Activated CD8-positive, alpha-beta memory T cell treated with anti-CD3 and anti-CD28 coated beads for 24 hours (primary cell): ENCODE measurements at regions not wholly inside any gene's neighbourhood (a gene's known extent, or its start where the extent isn't known, plus 50 kb on each side); places are given as distances from the start of the nearest gene placed in this dataset.
"Not testable (repeated sequence)": the region's sequence is repeated elsewhere in the genome, so short reads cannot be mapped to it uniquely, and the experiment has no call there.

Experiments
- DNase-seq: peaks from one replicate; pipeline ENCODE4 v3.0.0-alpha.2; 2020

DNA sequence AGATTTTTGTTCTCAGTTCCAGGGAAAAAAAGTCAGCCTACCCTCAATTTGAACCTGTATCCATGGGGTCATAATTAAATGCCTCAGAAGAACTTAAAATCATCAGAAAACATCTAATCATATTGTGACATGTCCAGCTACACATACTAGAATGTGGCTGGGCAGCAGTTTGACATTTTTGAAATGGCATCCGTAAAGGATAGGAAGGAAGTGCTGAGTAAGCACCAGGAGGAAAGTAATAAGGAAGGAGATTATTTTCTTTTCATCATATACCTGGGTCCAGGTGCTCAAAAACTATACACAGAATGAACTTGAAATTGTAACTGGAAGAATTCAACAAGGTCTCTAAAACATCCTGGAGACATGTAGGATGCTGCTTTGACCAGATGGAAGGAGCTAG, 116.9 kb upstream of the RAI14 start:
- no peak for DNase-seq

DNA sequence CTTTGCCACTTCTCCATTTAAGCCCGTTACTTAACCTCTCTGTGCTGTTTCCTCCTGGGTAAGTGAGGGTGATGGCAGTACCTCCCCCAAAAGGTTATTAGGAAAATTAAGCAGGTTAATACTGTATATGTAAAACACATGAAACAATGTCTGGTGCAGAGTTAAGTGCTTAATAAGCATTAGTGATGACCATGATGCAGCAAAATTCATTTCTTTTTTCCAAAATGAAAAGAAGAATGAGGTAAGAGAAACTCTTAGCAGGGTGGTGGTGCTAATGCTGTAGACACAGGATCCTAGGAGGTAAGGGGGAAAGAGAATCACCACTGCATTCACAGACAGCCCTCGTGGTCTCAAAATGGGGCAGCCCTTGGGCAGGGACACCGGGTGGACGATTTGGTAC, 115.1 kb upstream of the RAI14 start:
- no peak for DNase-seq

GRCh38 chr5:34542818-34543217, 113.3 kb upstream of the RAI14 start:
- no peak for DNase-seq

DNA sequence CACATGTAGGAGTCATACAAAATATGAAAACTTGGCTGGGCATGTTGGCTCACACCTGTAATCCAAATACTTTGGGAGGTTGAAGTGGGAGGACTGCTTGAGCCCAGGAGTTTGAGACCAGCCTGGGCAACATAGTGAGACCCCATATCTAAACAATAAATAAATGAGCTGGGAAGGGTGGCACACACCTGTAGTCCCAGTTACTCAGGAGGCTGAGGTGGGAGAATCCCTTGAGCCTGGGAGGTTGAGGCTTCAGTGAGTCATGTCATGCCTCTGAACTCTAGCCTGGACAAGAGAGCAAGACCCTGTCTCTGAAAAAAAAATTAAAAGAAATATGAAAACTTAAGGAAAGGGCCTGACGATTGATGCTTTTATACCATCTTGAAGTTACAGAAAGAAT, 112.4 kb upstream of the RAI14 start:
- no peak for DNase-seq

DNA sequence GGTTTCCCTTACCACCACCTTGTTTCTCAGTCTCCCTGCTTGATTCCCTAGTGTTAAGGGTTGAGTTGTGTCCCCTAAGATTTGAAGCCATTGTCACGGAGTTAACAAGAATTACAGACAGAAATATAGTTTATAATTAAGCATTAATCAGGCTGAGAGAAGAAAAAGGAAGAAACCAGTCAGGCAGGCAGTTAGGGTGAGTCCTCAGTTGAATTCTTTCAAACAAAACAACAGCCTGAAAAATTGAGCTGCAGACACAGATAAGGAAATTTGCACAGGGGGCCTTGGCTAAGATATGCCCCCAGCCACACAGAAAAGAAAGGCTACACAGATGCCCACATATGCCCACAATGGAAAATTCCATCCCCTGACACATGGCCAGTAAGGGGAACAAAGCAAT, 111.7 kb upstream of the RAI14 start:
- DNase-seq, result no peak

- DNase-seq, result no peak
These were observed 111.0 kb upstream of the RAI14 start for GRCh38 chr5:34545164-34545563.

DNA sequence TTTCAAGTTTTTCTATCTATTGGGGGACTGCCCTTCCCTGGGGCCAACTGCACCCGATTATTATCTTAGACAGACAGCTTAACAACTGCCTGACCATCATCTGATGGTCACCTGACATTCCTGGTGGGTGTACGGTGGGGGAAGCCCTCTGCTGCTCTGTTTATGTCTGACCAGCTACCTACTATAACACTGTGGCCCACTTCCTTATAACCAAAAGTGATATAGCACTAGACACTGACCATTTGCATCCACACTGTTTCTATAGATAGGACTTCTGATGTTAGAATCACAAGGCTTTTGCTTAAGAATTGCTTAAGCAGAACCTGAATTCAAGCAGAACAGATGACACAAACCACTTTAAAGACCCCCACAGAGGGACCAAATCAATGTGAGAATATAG, 110.5 kb upstream of the RAI14 start:
- no peak for DNase-seq

- no peak for DNase-seq
These were observed 108.6 kb upstream of the RAI14 start for GRCh38 chr5:34547300-34548085.

DNA sequence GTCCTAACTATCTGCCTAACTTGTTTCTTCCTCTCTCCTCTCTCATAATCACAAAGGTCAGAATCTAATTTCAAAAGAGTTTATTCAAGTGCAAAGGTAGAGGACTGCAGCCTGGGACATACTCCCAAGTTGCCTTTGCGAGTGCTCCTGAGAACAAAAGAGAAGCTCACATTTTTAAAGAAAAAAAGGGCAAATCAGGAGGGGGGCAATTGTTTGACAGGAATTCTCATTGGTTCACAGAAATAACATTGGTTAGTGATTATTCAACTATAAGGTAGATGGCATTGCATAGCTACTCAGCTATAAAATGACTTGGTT, 108.1 kb upstream of the RAI14 start:
- DNase-seq, result no peak

GRCh38 chr5:34550247-34550646, 105.9 kb upstream of the RAI14 start:
- DNase-seq, result no peak

GRCh38 chr5:34550964-34551363, 105.2 kb upstream of the RAI14 start:
- no peak for DNase-seq

GRCh38 chr5:34551911-34552433, 104.2 kb upstream of the RAI14 start:
- no peak for DNase-seq

GRCh38 chr5:34552686-34553085, 103.4 kb upstream of the RAI14 start:
- no peak for DNase-seq

- DNase-seq, result no peak
These were observed 102.5 kb upstream of the RAI14 start for GRCh38 chr5:34553581-34553980.

DNA sequence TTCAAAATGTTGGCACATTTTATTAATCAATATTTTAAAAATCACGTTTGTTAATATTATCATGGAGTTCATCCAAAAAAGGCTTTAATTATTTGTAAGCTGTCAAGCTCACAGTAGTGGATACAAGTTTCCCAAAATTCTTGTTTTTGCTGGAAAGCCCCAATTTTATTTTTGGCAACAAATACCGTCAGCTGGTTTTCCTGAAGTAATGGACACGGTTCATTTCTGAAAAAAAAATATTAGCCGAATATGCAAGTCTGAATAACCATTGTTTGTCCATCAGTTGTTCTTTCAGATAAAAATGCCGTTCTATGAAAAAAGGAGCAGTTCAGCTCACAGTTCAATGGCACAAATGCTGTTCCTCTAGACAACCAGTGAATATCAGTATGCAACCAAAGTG, 101.5 kb upstream of the RAI14 start:
- no peak for DNase-seq

- no peak for DNase-seq
These were observed 100.2 kb upstream of the RAI14 start for GRCh38 chr5:34555699-34556508.

GRCh38 chr5:34556509-34556782, 99.7 kb upstream of the RAI14 start:
- DNase-seq, result no peak

DNA sequence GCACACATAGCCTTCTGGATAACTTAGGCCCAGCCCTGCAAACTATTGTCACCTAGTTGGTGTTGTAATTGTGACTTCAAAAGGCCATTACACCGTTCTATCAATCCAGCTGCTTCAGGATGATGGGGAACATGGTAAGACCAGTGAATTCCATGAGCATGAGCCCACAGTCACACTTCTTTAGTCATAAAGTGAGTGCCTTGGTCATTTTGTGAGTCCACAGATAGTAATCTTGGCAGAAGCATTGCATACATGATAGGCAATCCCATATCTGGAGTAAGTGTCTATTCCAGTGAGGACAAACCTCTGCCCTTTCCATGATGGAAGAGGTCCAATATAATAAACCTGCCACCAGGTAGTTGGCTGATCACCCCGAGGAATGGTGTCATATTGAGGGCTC, 94.5 kb upstream of the RAI14 start:
- not testable (repeated sequence) for DNase-seq

GRCh38 chr5:34562791-34563190, 93.3 kb upstream of the RAI14 start:
- DNase-seq, result no peak

- no peak for DNase-seq
These were observed 92.9 kb upstream of the RAI14 start for GRCh38 chr5:34563269-34563668.

DNA sequence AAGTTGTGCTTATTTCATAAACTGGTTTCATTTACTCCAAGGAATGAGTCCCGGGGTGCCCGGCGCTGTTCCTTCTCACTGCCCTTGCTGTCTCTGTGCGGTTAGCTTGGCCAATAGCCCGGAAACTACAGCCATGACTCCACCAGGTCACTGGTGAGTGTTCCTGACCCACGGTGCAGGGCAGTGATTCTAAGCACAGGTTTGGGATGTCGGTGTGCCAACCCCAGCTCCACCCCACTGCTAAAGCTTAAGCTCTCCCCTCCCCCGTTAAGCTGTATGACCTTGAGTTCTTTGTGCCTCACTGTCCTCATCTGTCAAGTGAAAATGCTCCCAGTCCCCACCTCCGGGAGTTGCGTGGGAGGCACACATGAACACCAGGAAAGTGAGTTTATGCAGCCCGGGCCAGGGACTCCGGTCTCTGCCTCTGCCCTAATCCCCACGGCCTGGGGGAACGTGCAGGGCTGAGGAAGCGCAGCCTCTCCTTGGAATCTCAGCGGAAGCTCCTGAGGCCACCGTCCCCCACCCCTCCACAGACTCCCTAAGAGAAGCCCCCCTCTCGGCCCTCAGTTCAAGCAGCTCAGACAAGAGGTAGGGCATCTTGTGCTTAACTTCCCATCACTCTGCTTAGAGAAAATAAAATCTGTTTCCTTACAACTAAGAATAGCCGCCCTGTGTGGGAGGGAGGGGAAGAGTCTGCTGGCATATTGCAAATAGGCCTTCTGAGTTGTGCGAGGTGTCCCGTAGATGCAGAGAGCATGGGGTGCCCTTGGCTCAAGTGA, 92.0 kb upstream of the RAI14 start:
- DNase-seq, result no peak

GRCh38 chr5:34564710-34565235, 91.4 kb upstream of the RAI14 start:
- no peak for DNase-seq

GRCh38 chr5:34570143-34570542, 86.0 kb upstream of the RAI14 start:
- no peak for DNase-seq
